Gastroesophageal sphincter (tissue), 3 donors: ENCODE measurements at regions not wholly inside any gene's neighbourhood (a gene's known extent, or its start where the extent isn't known, plus 50 kb on each side); places are given as distances from the start of the nearest gene placed in this dataset.

Experiments used
- CTCF ChIP-seq, 4 experiments: fragments of 200-600 bp in 2 of 4; fragments of 450-650 bp in 2 of 4; sonication (generic) in 1 of 4; IDR thresholded peaks; one replicate each; pipeline ENCODE4 v1.5.1; 2017 to 2019; ENCODE audit warnings: antibody characterized with exemption in 4 of 4, mild to moderate bottlenecking in 2 of 4, moderate library complexity in 2 of 4
- POLR2A ChIP-seq, 2 donors: fragments of 450-650 bp; IDR thresholded peaks; one replicate each; pipeline ENCODE4 v1.6.1; 2017; ENCODE audit warnings: antibody characterized with exemption in 2 of 2, mild to moderate bottlenecking in 2 of 2, moderate library complexity in 1 of 2
- POLR2AphosphoS5 ChIP-seq: sonication (generic); formaldehyde crosslinking; IDR thresholded peaks from one replicate; pipeline ENCODE4 v1.6.1; 2017; ENCODE audit warnings: antibody characterized with exemption

- TF ChIP-seq POLR2AphosphoS5 (no peak), CTCF (IDR thresholded peaks at IDR 0.05) (no peak), POLR2A (IDR thresholded peaks at IDR 0.05) (no peak)
Measured at GRCh38 chr12:67437011-67437410, 167.9 kb downstream of the CAND1 start.
